ENCODE measurements at regions not wholly inside any gene's neighbourhood (a gene's known extent, or its start where the extent isn't known, plus 50 kb on each side); places are given as distances from the start of the nearest gene placed in this dataset.

- no TSS peak for BruUV-seq (replicated peaks)
- intact Hi-C loops (cut with micrococcal nuclease; ENCODE audit: unreplicated experiment) = no loop called here
- TF ChIP-seq EZH2phosphoT487 (IDR thresholded peaks at IDR 0.05; ENCODE audit: borderline replicate concordance, low read depth, low read length) (no peak), CTCF (conservative IDR thresholded peaks at IDR 0.05; ENCODE audit: low read length) (no peak)
Measured at GRCh38 chr5:163687414-163687813, 182.0 kb downstream of the MAT2B start.

GRCh38 chr5:163692091-163692490, 186.7 kb downstream of the MAT2B start:
- Histone ChIP-seq H3K9me3 (ENCODE audit: low read length) (no peaks in the 10 kb centered on the region), H3K9me2 (ENCODE audit: insufficient read depth, low read length) (no peaks in the 10 kb centered on the region), H3K4me3 (ENCODE audit: low read depth, low read length, poor library complexity, severe bottlenecking) (no peak overlapping the region), H2AFZ (ENCODE audit: low read length) (no peak overlapping the region), H3K4me2 (ENCODE audit: low read length) (no peak overlapping the region), H3K36me3 (ENCODE audit: insufficient read depth, low read length) (no peaks in the 10 kb centered on the region), H3K27ac (ENCODE audit: low read depth, low read length, poor library complexity, severe bottlenecking) (no peak overlapping the region), H3K79me2 (ENCODE audit: insufficient read depth, low read depth, low read length) (no peaks in the 10 kb centered on the region), H4K20me1 (ENCODE audit: insufficient read depth, low read length) (no peaks in the 10 kb centered on the region), H3K4me1 (ENCODE audit: insufficient read depth, low read length, poor library complexity, severe bottlenecking) (no peaks in the 10 kb centered on the region)
- CTCF ChIA-PET (ENCODE audit: unreplicated experiment) = no interaction called here
- POLR2A ChIA-PET = interaction anchor here (0.7 kb wide), 1 partner anchor 24 kb away, joined by 3 read pairs; no protein-coding TSS in a partner anchor
- DNase-seq (ENCODE audit: low spot score) = no peak
- no peak for TF ChIP-seq CTCF (conservative IDR thresholded peaks at IDR 0.05; ENCODE audit: low read length)
- no peak for TF ChIP-seq EZH2phosphoT487 (IDR thresholded peaks at IDR 0.05; ENCODE audit: borderline replicate concordance, low read depth, low read length)
- intact Hi-C loops (cut with micrococcal nuclease; ENCODE audit: unreplicated experiment) = no loop called here
- BruUV-seq (replicated peaks) = no TSS peak

More at GRCh38 chr5:163687414-163687813, 182.0 kb downstream of the MAT2B start:
- no peaks in the 10 kb centered on the region for H3K79me2 ChIP-seq (ENCODE audit: insufficient read depth, low read depth, low read length)
- no peaks in the 10 kb centered on the region for H3K4me1 ChIP-seq (ENCODE audit: insufficient read depth, low read length, poor library complexity, severe bottlenecking)
- no peaks in the 10 kb centered on the region for H3K36me3 ChIP-seq (ENCODE audit: insufficient read depth, low read length)
- H3K9me2 ChIP-seq (ENCODE audit: insufficient read depth, low read length) = no peaks in the 10 kb centered on the region
- ChIA-PET CTCF (ENCODE audit: unreplicated experiment) (no interaction called here), POLR2A (interaction anchor here (1.3 kb wide), 1 partner anchor 9 kb away, joined by 3 read pairs; no protein-coding TSS in a partner anchor)
- H3K27ac ChIP-seq (ENCODE audit: low read depth, low read length, poor library complexity, severe bottlenecking) = no peak overlapping the region
- no peak overlapping the region for H2AFZ ChIP-seq (ENCODE audit: low read length)
- no peak overlapping the region for H3K4me2 ChIP-seq (ENCODE audit: low read length)
- H4K20me1 ChIP-seq (ENCODE audit: insufficient read depth, low read length) = no peaks in the 10 kb centered on the region
- H3K9me3 ChIP-seq (ENCODE audit: low read length) = no peaks in the 10 kb centered on the region
- DNase-seq (ENCODE audit: low spot score) = no peak
- no peak overlapping the region for H3K4me3 ChIP-seq (ENCODE audit: low read depth, low read length, poor library complexity, severe bottlenecking)

- intact Hi-C loops (cut with micrococcal nuclease; ENCODE audit: unreplicated experiment) = loop anchor here (1.0 kb wide), 1 partner anchor 808 kb away; no protein-coding TSS in a partner anchor
- H3K4me3 ChIP-seq (ENCODE audit: low read depth, low read length, poor library complexity, severe bottlenecking) = no peak overlapping the region
- no peaks in the 10 kb centered on the region for H3K9me2 ChIP-seq (ENCODE audit: insufficient read depth, low read length)
- H3K79me2 ChIP-seq (ENCODE audit: insufficient read depth, low read depth, low read length) = no peaks in the 10 kb centered on the region
- H2AFZ ChIP-seq (ENCODE audit: low read length) = no peak overlapping the region
- H4K20me1 ChIP-seq (ENCODE audit: insufficient read depth, low read length) = no peaks in the 10 kb centered on the region
- no peaks in the 10 kb centered on the region for H3K4me1 ChIP-seq (ENCODE audit: insufficient read depth, low read length, poor library complexity, severe bottlenecking)
- peak; percentile 54 for DNase-seq (ENCODE audit: low spot score)
- no peak overlapping the region for H3K4me2 ChIP-seq (ENCODE audit: low read length)
- no peaks in the 10 kb centered on the region for H3K36me3 ChIP-seq (ENCODE audit: insufficient read depth, low read length)
- TF ChIP-seq EZH2phosphoT487 (IDR thresholded peaks at IDR 0.05; ENCODE audit: borderline replicate concordance, low read depth, low read length) (no peak), CTCF (conservative IDR thresholded peaks at IDR 0.05; ENCODE audit: low read length) (peak; percentile 82)
- ChIA-PET POLR2A (interaction anchor here (0.9 to 1.0 kb wide), 2 partner anchors 19 to 812 kb away, joined by 3 read pairs; no protein-coding TSS in a partner anchor), CTCF (ENCODE audit: unreplicated experiment) (no interaction called here)
- H3K27ac ChIP-seq (ENCODE audit: low read depth, low read length, poor library complexity, severe bottlenecking) = no peak overlapping the region
- no TSS peak for BruUV-seq (replicated peaks)
- H3K9me3 ChIP-seq (ENCODE audit: low read length) = no peaks in the 10 kb centered on the region
Measured at GRCh38 chr5:163695830-163696578, 190.6 kb downstream of the MAT2B start.
